Astrocyte (in vitro differentiated cells and primary cell): ENCODE measurements at regions not wholly inside any gene's neighbourhood (a gene's known extent, or its start where the extent isn't known, plus 50 kb on each side); places are given as distances from the start of the nearest gene placed in this dataset.

Experiments used
- DNase-seq: peaks from one replicate; pipeline ENCODE4 v3.0.0-alpha.2; 2010; ENCODE audit warnings: low read depth
- FAIRE-seq: peaks from 2 replicates; lab custom pipeline; 2011; peaks lifted over from hg19 to GRCh38; lab: Jason Lieb, UNC
- H2AFZ ChIP-seq: 2 replicates; pipeline ENCODE4 v1.6.0; 2012; ENCODE audit warnings: low read depth, low read length, inconsistent platforms
- H3K27ac ChIP-seq: 2 replicates; pipeline ENCODE4 v1.5.1; 2011; ENCODE audit warnings: low read depth, low read length, inconsistent platforms
- H3K27me3 ChIP-seq: 2 replicates; pipeline ENCODE4 v1.6.0; 2011; ENCODE audit warnings: low read length, inconsistent platforms; ENCODE audit not compliant: insufficient read depth
- H3K36me3 ChIP-seq: 2 replicates; pipeline ENCODE4 v1.5.1; 2011; ENCODE audit warnings: low read length, inconsistent platforms; ENCODE audit not compliant: insufficient read depth
- H3K4me1 ChIP-seq: 2 replicates; pipeline ENCODE4 v1.5.1; 2011; ENCODE audit warnings: low read length, inconsistent platforms; ENCODE audit not compliant: insufficient read depth
- H3K4me2 ChIP-seq: 2 replicates; pipeline ENCODE4 v1.6.0; 2012; ENCODE audit warnings: low read length, inconsistent platforms
- H3K4me3 ChIP-seq: 2 replicates; pipeline ENCODE4 v1.5.1; 2011; ENCODE audit warnings: low read depth, mild to moderate bottlenecking, low read length, inconsistent platforms; ENCODE audit not compliant: insufficient read depth
- H3K79me2 ChIP-seq: 2 replicates; pipeline ENCODE4 v1.6.0; 2012; ENCODE audit warnings: mild to moderate bottlenecking, low read length, inconsistent platforms; ENCODE audit not compliant: insufficient read depth
- H3K9ac ChIP-seq: 2 replicates; pipeline ENCODE4 v1.6.0; 2012; ENCODE audit warnings: mild to moderate bottlenecking, low read length, inconsistent platforms
- H3K9me3 ChIP-seq: 2 replicates; pipeline ENCODE4 v1.5.1; 2012; ENCODE audit warnings: low read depth, mild to moderate bottlenecking, low read length, inconsistent platforms; ENCODE audit not compliant: insufficient read depth
- H4K20me1 ChIP-seq: 2 replicates; pipeline ENCODE4 v1.6.0; 2012; ENCODE audit warnings: low read length, inconsistent platforms; ENCODE audit not compliant: insufficient read depth
- H3K27ac Mint-ChIP-seq: one replicate; pipeline ENCODE4 v1.8.0; 2021; ENCODE audit warnings: mild to moderate bottlenecking, mixed read lengths; ENCODE audit not compliant: unreplicated experiment
- H3K27me3 Mint-ChIP-seq: one replicate; pipeline ENCODE4 v1.8.0; 2021; ENCODE audit warnings: low read depth, mixed read lengths; ENCODE audit not compliant: unreplicated experiment
- H3K36me3 Mint-ChIP-seq: one replicate; pipeline ENCODE4 v1.8.0; 2021; ENCODE audit warnings: low read depth, mixed read lengths; ENCODE audit not compliant: unreplicated experiment
- H3K4me1 Mint-ChIP-seq: one replicate; pipeline ENCODE4 v1.8.0; 2021; ENCODE audit warnings: low read depth, mixed read lengths; ENCODE audit not compliant: unreplicated experiment
- H3K4me3 Mint-ChIP-seq: one replicate; pipeline ENCODE4 v1.8.0; 2021; ENCODE audit warnings: mild to moderate bottlenecking, moderate library complexity, mixed read lengths; ENCODE audit not compliant: unreplicated experiment
- H3K9me3 Mint-ChIP-seq: one replicate; pipeline ENCODE4 v1.8.0; 2021; ENCODE audit warnings: mild to moderate bottlenecking, mixed read lengths; ENCODE audit not compliant: unreplicated experiment
- CTCF ChIP-seq: IDR thresholded peaks from 2 replicates; pipeline ENCODE4 v1.5.1; 2011; ENCODE audit warnings: low read depth, mild to moderate bottlenecking, inconsistent platforms, low read length, moderate library complexity; ENCODE audit not compliant: insufficient read depth
- EZH2 ChIP-seq: IDR thresholded peaks from 2 replicates; pipeline ENCODE4 v1.6.1; 2012; ENCODE audit warnings: mild to moderate bottlenecking, low read length, inconsistent platforms; ENCODE audit not compliant: insufficient read depth

- H3K9ac ChIP-seq, result no peak overlapping the region
- Mint-ChIP-seq H3K36me3 (no peaks in the 10 kb centered on the region), H3K9me3 (peaks cover 4% of the 10 kb centered on the region)
Observed at GRCh38 chr4:119825696-119826095, 197.1 kb upstream of the PDE5A start.

GRCh38 chr4:119823891-119824290 is 195.3 kb upstream of the PDE5A start:
- no peaks in the 10 kb centered on the region for H3K36me3 Mint-ChIP-seq
- peaks cover 4% of the 10 kb centered on the region for H3K9me3 Mint-ChIP-seq

More at GRCh38 chr4:119825696-119826095, 197.1 kb upstream of the PDE5A start:
- H2AFZ ChIP-seq, result no peak overlapping the region
- no peaks in the 10 kb centered on the region for H3K27me3 ChIP-seq
- no peak overlapping the region for H3K4me2 ChIP-seq
- no peaks in the 10 kb centered on the region for H3K4me1 ChIP-seq
- no peak overlapping the region for H3K27ac ChIP-seq
- no peaks in the 10 kb centered on the region for H4K20me1 ChIP-seq
- no peak overlapping the region for H3K4me3 ChIP-seq
- no peaks in the 10 kb centered on the region for H3K36me3 ChIP-seq
- DNase-seq, result peak; percentile 18
- H3K4me3 Mint-ChIP-seq, result no peak overlapping the region
- no peaks in the 10 kb centered on the region for H3K9me3 ChIP-seq
- TF ChIP-seq EZH2 (no peak), CTCF (no peak)
- no peaks in the 10 kb centered on the region for H3K4me1 Mint-ChIP-seq
- no peaks in the 10 kb centered on the region for H3K27me3 Mint-ChIP-seq
- no peak overlapping the region for H3K27ac Mint-ChIP-seq
- FAIRE-seq, result no peak
- no peaks in the 10 kb centered on the region for H3K79me2 ChIP-seq

More at GRCh38 chr4:119823891-119824290, 195.3 kb upstream of the PDE5A start:
- H3K27me3 ChIP-seq, result no peaks in the 10 kb centered on the region
- no peak overlapping the region for H3K4me2 ChIP-seq
- H3K9ac ChIP-seq, result no peak overlapping the region
- no peak overlapping the region for H3K27ac ChIP-seq
- TF ChIP-seq CTCF (no peak), EZH2 (no peak)
- H3K36me3 ChIP-seq, result no peaks in the 10 kb centered on the region
- H3K27me3 Mint-ChIP-seq, result no peaks in the 10 kb centered on the region
- DNase-seq (no peak), FAIRE-seq (no peak)
- H3K4me1 ChIP-seq, result no peaks in the 10 kb centered on the region
- H2AFZ ChIP-seq, result no peak overlapping the region
- H3K27ac Mint-ChIP-seq, result no peak overlapping the region
- no peaks in the 10 kb centered on the region for H4K20me1 ChIP-seq
- H3K9me3 ChIP-seq, result no peaks in the 10 kb centered on the region
- H3K4me3 Mint-ChIP-seq, result no peak overlapping the region
- H3K4me1 Mint-ChIP-seq, result no peaks in the 10 kb centered on the region
- H3K79me2 ChIP-seq, result no peaks in the 10 kb centered on the region
- H3K4me3 ChIP-seq, result no peak overlapping the region
